ENCODE measurements at regions not wholly inside any gene's neighbourhood (a gene's known extent, or its start where the extent isn't known, plus 50 kb on each side); places are given as distances from the start of the nearest gene placed in this dataset.
A peak's percentile ranks its signal among the peaks of the same experiment; 100 is the strongest.
"Not testable (repeated sequence)": the region's sequence is repeated elsewhere in the genome, so short reads cannot be mapped to it uniquely, and the experiment has no call there.

DNA sequence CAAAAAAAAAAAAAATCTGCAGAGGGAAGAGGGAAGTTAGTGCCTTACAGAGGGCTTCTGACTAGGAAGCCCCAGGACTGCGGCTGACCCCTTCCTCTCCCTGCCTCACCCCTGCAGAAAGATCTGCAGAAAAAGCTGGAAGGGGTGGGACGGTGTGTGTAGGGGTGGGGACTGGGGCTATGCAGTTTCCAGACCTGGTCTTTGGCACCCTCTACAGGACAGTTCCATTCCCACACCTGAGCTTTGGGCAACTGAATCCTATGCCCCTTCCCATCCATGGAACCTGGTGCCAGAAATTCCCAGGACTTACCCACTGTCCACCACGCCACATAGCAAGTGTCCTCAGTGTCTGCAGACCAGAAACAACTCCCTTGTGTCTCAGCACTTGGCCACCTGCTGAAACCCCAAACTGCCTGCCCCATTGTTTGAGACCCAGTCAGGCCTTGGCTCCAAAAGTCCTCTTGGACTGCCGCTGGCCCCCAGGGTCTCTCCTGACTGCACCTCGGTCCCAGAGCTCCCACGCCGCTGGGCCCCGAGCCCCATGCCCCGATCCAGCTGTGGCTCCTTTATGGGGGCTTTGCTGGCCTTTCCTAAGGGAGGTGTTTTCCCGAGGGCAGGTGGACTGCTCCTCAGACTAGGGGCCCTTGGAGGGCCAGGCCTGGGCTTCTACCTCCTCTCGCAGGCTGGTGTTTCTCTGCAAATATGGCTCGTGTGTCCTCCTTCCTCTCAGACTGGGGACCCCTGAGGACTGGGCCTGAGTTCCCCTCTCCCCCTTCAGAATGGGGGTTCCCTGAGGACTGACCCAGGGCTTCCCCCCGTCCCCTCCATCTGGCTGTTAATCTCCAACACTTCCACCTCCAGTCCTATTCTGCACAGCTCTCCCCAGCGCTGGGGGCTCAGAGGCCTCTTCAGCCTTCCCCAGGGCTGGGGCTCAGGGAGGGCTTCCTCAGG, 284.9 kb upstream of the TEKT4 start:
- not testable (repeated sequence) for H4K91ac ChIP-seq (replicated peaks; ENCODE audit: insufficient read length, low read length); H3K18ac ChIP-seq (ENCODE audit: extremely low read depth, low read length)

More for the DNA sequence above, 284.9 kb upstream of the TEKT4 start:
- DNase-seq (ENCODE audit: low read depth in 1 of 2, low spot score in 2 of 2); H3K14ac ChIP-seq (ENCODE audit: insufficient read length); H3K27me3 ChIP-seq (replicated peaks in 1 of 4; ENCODE audit: control insufficient read depth in 3 of 4, extremely low read depth in 1 of 4, insufficient read depth in 3 of 4, low read length in 3 of 4); H3K79me2 ChIP-seq (ENCODE audit: control insufficient read depth in 1 of 2, insufficient read depth in 2 of 2, low read length in 2 of 2); H3K4me3 ChIP-seq (ENCODE audit: extremely low read depth in 1 of 4, insufficient read depth in 2 of 4, low read depth in 3 of 4, low read length in 4 of 4); H3K23ac ChIP-seq (ENCODE audit: insufficient read length); H3K4me1 ChIP-seq (replicated peaks in 1 of 4; ENCODE audit: control insufficient read depth in 3 of 4, insufficient read depth in 4 of 4, low read length in 3 of 4); H4K5ac ChIP-seq (ENCODE audit: insufficient read length, low read depth, low read length); H3K56ac ChIP-seq (replicated peaks; ENCODE audit: insufficient read length, low read depth, low read length); H2BK120ac ChIP-seq (replicated peaks; ENCODE audit: low read depth, low read length); H2BK20ac ChIP-seq (ENCODE audit: low read length); H2BK12ac ChIP-seq (ENCODE audit: low read depth, low read length); H2AFZ ChIP-seq (ENCODE audit: low read length); FAIRE-seq; H2AK5ac ChIP-seq (ENCODE audit: low read depth, low read length); H3K4ac ChIP-seq (replicated peaks; ENCODE audit: insufficient read length, low read depth, low read length); H3K79me1 ChIP-seq (ENCODE audit: low read depth, low read length); CTCF ChIA-PET (ENCODE audit: partially characterized antibody); H2BK15ac ChIP-seq (ENCODE audit: low read length); H4K8ac ChIP-seq (ENCODE audit: extremely low read depth, insufficient read depth, low read length); H4K20me1 ChIP-seq (replicated peaks in 1 of 2; ENCODE audit: control insufficient read depth in 1 of 2, insufficient read depth in 2 of 2, low read length in 2 of 2); H3K27ac ChIP-seq (ENCODE audit: low read depth, low read length); H2BK5ac ChIP-seq (ENCODE audit: low read depth, low read length); POLR2A ChIA-PET (ENCODE audit: partially characterized antibody); H3K36me3 ChIP-seq (ENCODE audit: control insufficient read depth in 2 of 4, insufficient read depth in 4 of 4, low read length in 3 of 4); H3K23me2 ChIP-seq (ENCODE audit: low read depth, low read length); H3K4me2 ChIP-seq (ENCODE audit: insufficient read depth in 1 of 2, low read depth in 2 of 2, low read length in 2 of 2); H3K9ac ChIP-seq (replicated peaks in 1 of 4; ENCODE audit: extremely low read depth in 1 of 4, low read depth in 3 of 4, low read length in 3 of 4): not testable (repeated sequence)
- peaks cover 0 to 38% of the 10 kb centered on the region in 2 experiments; a peak in 2 of 4 replicates for H3K9me3 ChIP-seq (ENCODE audit: insufficient read depth in 2 of 2, low read depth in 1 of 2, low read length in 1 of 2)
- TF ChIP-seq RAD21 (IDR thresholded peaks at IDR 0.05 in 1 of 2, conservative IDR thresholded peaks at IDR 0.05 in 1 of 2; ENCODE audit: low read depth in 2 of 2, low read length in 2 of 2), result 0 out of 4 replicates have a peak, but pooled peaks of 1 of the 2 experiments have one; percentile 8
- WGBS, 2 experiments (ENCODE audit: extremely low coverage in 1 of 2, insufficient coverage in 1 of 2, insufficient read length in 1 of 2, insufficient replicate concordance in 2 of 2, low coverage in 1 of 2, low lambda C conversion rate in 2 of 2, missing lambda C conversion rate in 1 of 2), result 89% methylated on average over 3 of the region's 14 CpGs; no CpG with 5 or more reads in 1 of the 2 experiments
